ENCODE measurements at regions not wholly inside any gene's neighbourhood (a gene's known extent, or its start where the extent isn't known, plus 50 kb on each side); places are given as distances from the start of the nearest gene placed in this dataset.
A peak's percentile ranks its signal among the peaks of the same experiment; 100 is the strongest.

- H3K27me3 Mint-ChIP-seq, result no peaks in the 10 kb centered on the region
- H3K4me1 Mint-ChIP-seq, result peaks cover 48% of the 10 kb centered on the region
- ATAC-seq, result no peak
- no peak overlapping the region for H3K4me3 Mint-ChIP-seq
- no peak overlapping the region for H3K27ac Mint-ChIP-seq
- H3K36me3 Mint-ChIP-seq, result no peaks in the 10 kb centered on the region
- H3K9me3 Mint-ChIP-seq, result no peaks in the 10 kb centered on the region
Observed at GRCh38 chr15:70201425-70201775, 103.7 kb upstream of the TLE3 start.

- Mint-ChIP-seq H3K36me3 (no peaks in the 10 kb centered on the region), H3K9me3 (no peaks in the 10 kb centered on the region), H3K27ac (no peak overlapping the region), H3K4me1 (peaks cover 53% of the 10 kb centered on the region), H3K4me3 (no peak overlapping the region), H3K27me3 (no peaks in the 10 kb centered on the region)
- ATAC-seq, result no peak
Observed at GRCh38 chr15:70200511-70201424, 103.1 kb upstream of the TLE3 start.

- no peaks in the 10 kb centered on the region for H3K36me3 Mint-ChIP-seq
- ATAC-seq, result no peak
- H3K4me1 Mint-ChIP-seq, result peaks cover 60% of the 10 kb centered on the region
- H3K4me3 Mint-ChIP-seq, result no peak overlapping the region
- H3K9me3 Mint-ChIP-seq, result no peaks in the 10 kb centered on the region
- no peaks in the 10 kb centered on the region for H3K27me3 Mint-ChIP-seq
- no peak overlapping the region for H3K27ac Mint-ChIP-seq
Observed at GRCh38 chr15:70199540-70200410, 102.1 kb upstream of the TLE3 start.

GRCh38 chr15:70199124-70199482, 101.4 kb upstream of the TLE3 start:
- Mint-ChIP-seq H3K27ac (no peak overlapping the region), H3K9me3 (no peaks in the 10 kb centered on the region), H3K4me1 (peaks cover 62% of the 10 kb centered on the region), H3K27me3 (no peaks in the 10 kb centered on the region), H3K4me3 (no peak overlapping the region), H3K36me3 (no peaks in the 10 kb centered on the region)
- no peak for ATAC-seq

GRCh38 chr15:70198441-70199123, 100.9 kb upstream of the TLE3 start:
- H3K4me3 Mint-ChIP-seq, result no peak overlapping the region
- no peaks in the 10 kb centered on the region for H3K36me3 Mint-ChIP-seq
- H3K4me1 Mint-ChIP-seq, result peaks cover 62% of the 10 kb centered on the region
- H3K27me3 Mint-ChIP-seq, result no peaks in the 10 kb centered on the region
- ATAC-seq, result no peak
- peak overlapping the region; percentile 78 for H3K27ac Mint-ChIP-seq
- H3K9me3 Mint-ChIP-seq, result no peaks in the 10 kb centered on the region

GRCh38 chr15:70197945-70198361, 100.2 kb upstream of the TLE3 start:
- no peak overlapping the region for H3K4me3 Mint-ChIP-seq
- H3K27me3 Mint-ChIP-seq, result no peaks in the 10 kb centered on the region
- peaks cover 62% of the 10 kb centered on the region for H3K4me1 Mint-ChIP-seq
- H3K9me3 Mint-ChIP-seq, result no peaks in the 10 kb centered on the region
- peak overlapping the region; percentile 78 for H3K27ac Mint-ChIP-seq
- no peaks in the 10 kb centered on the region for H3K36me3 Mint-ChIP-seq
- ATAC-seq, result peak; percentile 10

- Mint-ChIP-seq H3K27ac (peak overlapping the region; percentile 78), H3K36me3 (no peaks in the 10 kb centered on the region), H3K4me1 (peaks cover 62% of the 10 kb centered on the region), H3K27me3 (no peaks in the 10 kb centered on the region), H3K4me3 (peak overlapping the region; percentile 3), H3K9me3 (no peaks in the 10 kb centered on the region)
- ATAC-seq, result no peak
Observed at GRCh38 chr15:70197318-70197944, 99.7 kb upstream of the TLE3 start.

- peaks cover 5% of the 10 kb centered on the region for H3K36me3 Mint-ChIP-seq
- ATAC-seq, result peak; percentile 94
- no peaks in the 10 kb centered on the region for H3K27me3 Mint-ChIP-seq
- H3K4me3 Mint-ChIP-seq, result peak overlapping the region; percentile 15
- H3K9me3 Mint-ChIP-seq, result peaks cover 4% of the 10 kb centered on the region
- H3K27ac Mint-ChIP-seq, result peak overlapping the region; percentile 78
- H3K4me1 Mint-ChIP-seq, result peaks cover 62% of the 10 kb centered on the region
Observed at GRCh38 chr15:70196372-70197316, 98.9 kb upstream of the TLE3 start.

GRCh38 chr15:70195587-70196305, 98.0 kb upstream of the TLE3 start:
- peaks cover 56% of the 10 kb centered on the region for H3K4me1 Mint-ChIP-seq
- H3K4me3 Mint-ChIP-seq, result no peak overlapping the region
- ATAC-seq, result no peak
- peaks cover 4% of the 10 kb centered on the region for H3K9me3 Mint-ChIP-seq
- peak overlapping the region; percentile 78 for H3K27ac Mint-ChIP-seq
- peaks cover 6% of the 10 kb centered on the region for H3K36me3 Mint-ChIP-seq
- H3K27me3 Mint-ChIP-seq, result no peaks in the 10 kb centered on the region

- H3K9me3 Mint-ChIP-seq, result peaks cover 4% of the 10 kb centered on the region
- H3K4me1 Mint-ChIP-seq, result peaks cover 50% of the 10 kb centered on the region
- H3K27me3 Mint-ChIP-seq, result no peaks in the 10 kb centered on the region
- no peak overlapping the region for H3K4me3 Mint-ChIP-seq
- peaks cover 6% of the 10 kb centered on the region for H3K36me3 Mint-ChIP-seq
- H3K27ac Mint-ChIP-seq, result peak overlapping the region; percentile 78
- no peak for ATAC-seq
Observed at GRCh38 chr15:70195171-70195570, 97.5 kb upstream of the TLE3 start.

GRCh38 chr15:70194266-70194665, 96.5 kb upstream of the TLE3 start:
- no peak overlapping the region for H3K27ac Mint-ChIP-seq
- H3K4me3 Mint-ChIP-seq, result no peak overlapping the region
- no peaks in the 10 kb centered on the region for H3K27me3 Mint-ChIP-seq
- peaks cover 43% of the 10 kb centered on the region for H3K4me1 Mint-ChIP-seq
- peaks cover 4% of the 10 kb centered on the region for H3K9me3 Mint-ChIP-seq
- no peak for ATAC-seq
- H3K36me3 Mint-ChIP-seq, result peaks cover 6% of the 10 kb centered on the region

GRCh38 chr15:70193734-70194133, 96.0 kb upstream of the TLE3 start:
- H3K27me3 Mint-ChIP-seq, result no peaks in the 10 kb centered on the region
- peaks cover 4% of the 10 kb centered on the region for H3K9me3 Mint-ChIP-seq
- no peak overlapping the region for H3K4me3 Mint-ChIP-seq
- peaks cover 6% of the 10 kb centered on the region for H3K36me3 Mint-ChIP-seq
- no peak overlapping the region for H3K27ac Mint-ChIP-seq
- peaks cover 37% of the 10 kb centered on the region for H3K4me1 Mint-ChIP-seq
- no peak for ATAC-seq

- no peak overlapping the region for H3K27ac Mint-ChIP-seq
- H3K4me3 Mint-ChIP-seq, result no peak overlapping the region
Observed at GRCh38 chr15:70192490-70192889, 94.8 kb upstream of the TLE3 start.

More at GRCh38 chr15:70192490-70192889, 94.8 kb upstream of the TLE3 start:
- no peaks in the 10 kb centered on the region for H3K27me3 Mint-ChIP-seq
- H3K4me1 Mint-ChIP-seq, result peaks cover 25% of the 10 kb centered on the region
- H3K9me3 Mint-ChIP-seq, result peaks cover 4% of the 10 kb centered on the region
- peaks cover 6% of the 10 kb centered on the region for H3K36me3 Mint-ChIP-seq
- ATAC-seq, result no peak
